Endothelial cell of hepatic sinusoid (primary cell): ENCODE measurements at regions not wholly inside any gene's neighbourhood (a gene's known extent, or its start where the extent isn't known, plus 50 kb on each side); places are given as distances from the start of the nearest gene placed in this dataset.

Experiments
- in situ Hi-C: cut with HindIII; loops from 2 replicates; pipeline ENCODE4 v1.10.0; 2017; ENCODE audit warnings: low sequenced_read_pairs

- in situ Hi-C loops, result loop anchor here (5.0 kb wide), 2 partner anchors 59 to 61 kb away; no protein-coding TSS in a partner anchor
Measured at GRCh38 chr20:61135968-61136367, 116.1 kb upstream of the CDH4 start.

- in situ Hi-C loops, result loop anchor here (5.0 kb wide), 2 partner anchors 59 to 61 kb away; no protein-coding TSS in a partner anchor
Measured at GRCh38 chr20:61138566-61138965, 113.5 kb upstream of the CDH4 start.

- in situ Hi-C loops, result loop anchor here (5.0 kb wide), 2 partner anchors 58 to 62 kb away; no protein-coding TSS in a partner anchor
Measured at GRCh38 chr20:61139031-61139430, 113.0 kb upstream of the CDH4 start.

- in situ Hi-C loops, result no loop called here
Measured at GRCh38 chr20:61140576-61140975, 111.5 kb upstream of the CDH4 start.

GRCh38 chr20:61146023-61146422 lies 106.0 kb upstream of the CDH4 start:
- in situ Hi-C loops, result no loop called here

GRCh38 chr20:61149636-61150035 lies 102.4 kb upstream of the CDH4 start:
- in situ Hi-C loops, result no loop called here

GRCh38 chr20:61157301-61157700 lies 94.8 kb upstream of the CDH4 start:
- in situ Hi-C loops, result no loop called here

- in situ Hi-C loops, result no loop called here
Measured at GRCh38 chr20:61159957-61160686, 91.9 kb upstream of the CDH4 start.

- in situ Hi-C loops, result no loop called here
Measured at GRCh38 chr20:61161726-61162390, 90.2 kb upstream of the CDH4 start.

GRCh38 chr20:61162451-61162850 lies 89.6 kb upstream of the CDH4 start:
- in situ Hi-C loops, result no loop called here

- in situ Hi-C loops, result no loop called here
Measured at GRCh38 chr20:61163031-61163430, 89.0 kb upstream of the CDH4 start.

GRCh38 chr20:61166324-61166723 lies 85.7 kb upstream of the CDH4 start:
- in situ Hi-C loops, result no loop called here

GRCh38 chr20:61168605-61169004 lies 83.5 kb upstream of the CDH4 start:
- in situ Hi-C loops, result no loop called here

- in situ Hi-C loops, result no loop called here
Measured at GRCh38 chr20:61169874-61170273, 82.2 kb upstream of the CDH4 start.

GRCh38 chr20:61170496-61171320 lies 81.4 kb upstream of the CDH4 start:
- in situ Hi-C loops, result no loop called here

GRCh38 chr20:61173267-61173666 lies 78.8 kb upstream of the CDH4 start:
- in situ Hi-C loops, result no loop called here

GRCh38 chr20:61173961-61174725 lies 77.9 kb upstream of the CDH4 start:
- in situ Hi-C loops, result no loop called here

- in situ Hi-C loops, result no loop called here
Measured at GRCh38 chr20:61176874-61177273, 75.2 kb upstream of the CDH4 start.

- in situ Hi-C loops, result no loop called here
Measured at GRCh38 chr20:61178551-61179071, 73.5 kb upstream of the CDH4 start.

GRCh38 chr20:61184194-61184593 lies 67.9 kb upstream of the CDH4 start:
- in situ Hi-C loops, result no loop called here
